Keratinocyte (primary cell): ENCODE measurements at regions not wholly inside any gene's neighbourhood (a gene's known extent, or its start where the extent isn't known, plus 50 kb on each side); places are given as distances from the start of the nearest gene placed in this dataset.

Experiments
- DNase-seq: peaks from one replicate; pipeline ENCODE4 v3.0.0-alpha.2; 2011; ENCODE audit warnings: low read depth, missing footprints, low spot score
- FAIRE-seq: peaks from 2 replicates; lab custom pipeline; 2011; peaks lifted over from hg19 to GRCh38; lab: Jason Lieb, UNC
- H2AFZ ChIP-seq: 2 replicates; pipeline ENCODE4 v1.6.0; 2012; ENCODE audit warnings: low read length, control low read depth, inconsistent platforms; ENCODE audit not compliant: control insufficient read depth
- H3K27ac ChIP-seq: 2 replicates; pipeline ENCODE4 v1.5.1; 2011; ENCODE audit warnings: low read length; ENCODE audit not compliant: control insufficient read depth, insufficient read depth
- H3K27me3 ChIP-seq: 3 replicates; pipeline ENCODE4 v1.6.0; 2011; ENCODE audit warnings: low read length; ENCODE audit not compliant: control insufficient read depth, insufficient read depth; ENCODE audit errors: extremely low read depth
- H3K36me3 ChIP-seq, 2 experiments: 2 replicates in 1 of 2; 3 replicates in 1 of 2; pipeline ENCODE4 v1.5.1; 2011; ENCODE audit warnings: low read length in 2 of 2, mild to moderate bottlenecking in 1 of 2; ENCODE audit not compliant: control insufficient read depth in 2 of 2, insufficient read depth in 2 of 2; ENCODE audit errors: extremely low read depth in 1 of 2
- H3K4me1 ChIP-seq: 3 replicates; pipeline ENCODE4 v1.5.1; 2011; ENCODE audit warnings: low read length; ENCODE audit not compliant: control insufficient read depth, insufficient read depth; ENCODE audit errors: extremely low read depth
- H3K4me2 ChIP-seq: 3 replicates; pipeline ENCODE4 v1.6.0; 2011; ENCODE audit warnings: low read depth, low read length; ENCODE audit not compliant: control insufficient read depth, insufficient read depth; ENCODE audit errors: extremely low read depth
- H3K4me3 ChIP-seq, 3 experiments: fragments of 200-600 bp in 1 of 3; sonication (generic) in 1 of 3; 2 replicates in 2 of 3; 3 replicates in 1 of 3; pipeline ENCODE4 v1.5.1; 2011 to 2016; ENCODE audit warnings: low read length in 3 of 3, mild to moderate bottlenecking in 3 of 3, control low read depth in 2 of 3, inconsistent platforms in 1 of 3, low read depth in 1 of 3, mixed read lengths in 1 of 3, mixed run types in 1 of 3, moderate library complexity in 1 of 3; ENCODE audit not compliant: control insufficient read depth in 2 of 3, insufficient read depth in 2 of 3; ENCODE audit errors: extremely low read depth in 1 of 3
- H3K79me2 ChIP-seq: 2 replicates; pipeline ENCODE4 v1.6.0; 2012; ENCODE audit warnings: low read length; ENCODE audit not compliant: control insufficient read depth, insufficient read depth
- H3K9ac ChIP-seq: 3 replicates; pipeline ENCODE4 v1.6.0; 2011; ENCODE audit warnings: low read length; ENCODE audit not compliant: control insufficient read depth, insufficient read depth; ENCODE audit errors: extremely low read depth
- H3K9me1 ChIP-seq: 3 replicates; pipeline ENCODE4 v1.6.0; 2011; ENCODE audit warnings: low read length; ENCODE audit not compliant: control insufficient read depth, insufficient read depth; ENCODE audit errors: extremely low read depth
- H3K9me3 ChIP-seq: 2 replicates; pipeline ENCODE4 v1.5.1; 2012; ENCODE audit warnings: low read depth, low read length; ENCODE audit not compliant: control insufficient read depth
- H4K20me1 ChIP-seq: 3 replicates; pipeline ENCODE4 v1.6.0; 2011; ENCODE audit warnings: low read length; ENCODE audit not compliant: control insufficient read depth, insufficient read depth; ENCODE audit errors: extremely low read depth
- CTCF ChIP-seq, 3 experiments: IDR thresholded peaks in 1 of 3; conservative IDR thresholded peaks in 1 of 3; optimal IDR thresholded peaks in 1 of 3; 2 replicates in 2 of 3; 3 replicates in 1 of 3; pipeline versions ENCODE3 to v1.5.1; 2011; ENCODE audit warnings: low read length in 3 of 3, mild to moderate bottlenecking in 3 of 3, moderate library complexity in 2 of 3, control low read depth in 1 of 3, inconsistent platforms in 1 of 3; ENCODE audit not compliant: insufficient read depth in 2 of 3; ENCODE audit errors: extremely low read depth in 1 of 3
- EZH2 ChIP-seq: IDR thresholded peaks from one replicate; pipeline ENCODE4 v1.6.1; 2012; ENCODE audit warnings: inconsistent platforms, mild to moderate bottlenecking, low read length, moderate library complexity
- dilution Hi-C: fragments of 300-500 bp; cut with MboI; formaldehyde crosslinking; loops from one replicate; pipeline ENCODE4 v1.7.0; 2020; ENCODE audit warnings: low sequenced_read_pairs; ENCODE audit not compliant: extremely low pct_ligation_motif_present

GRCh38 chr13:107275312-107275711, 707.4 kb upstream of the ARGLU1 start:
- H3K4me2 ChIP-seq, result no peak overlapping the region
- H3K9me1 ChIP-seq, result no peaks in the 10 kb centered on the region
- TF ChIP-seq EZH2 (no peak), CTCF (optimal IDR thresholded peaks at IDR 0.05 in 1 of 3, IDR thresholded peaks at IDR 0.05 in 1 of 3, conservative IDR thresholded peaks at IDR 0.05 in 1 of 3; ENCODE audit: extremely low read depth in 1 of 3, insufficient read depth in 2 of 3, low read length in 3 of 3) (no peak)
- no peaks in the 10 kb centered on the region for H3K4me1 ChIP-seq
- H3K4me3 ChIP-seq, result no peak overlapping the region
- no peaks in the 10 kb centered on the region for H3K36me3 ChIP-seq
- no peak overlapping the region for H2AFZ ChIP-seq
- dilution Hi-C loops, result no loop called here
- no peaks in the 10 kb centered on the region for H3K27me3 ChIP-seq
- no peak overlapping the region for H3K9ac ChIP-seq
- no peaks in the 10 kb centered on the region for H3K9me3 ChIP-seq
- no peak overlapping the region for H3K27ac ChIP-seq
- no peak for FAIRE-seq
- H3K79me2 ChIP-seq, result no peaks in the 10 kb centered on the region
- no peaks in the 10 kb centered on the region for H4K20me1 ChIP-seq
- DNase-seq, result no peak

DNA sequence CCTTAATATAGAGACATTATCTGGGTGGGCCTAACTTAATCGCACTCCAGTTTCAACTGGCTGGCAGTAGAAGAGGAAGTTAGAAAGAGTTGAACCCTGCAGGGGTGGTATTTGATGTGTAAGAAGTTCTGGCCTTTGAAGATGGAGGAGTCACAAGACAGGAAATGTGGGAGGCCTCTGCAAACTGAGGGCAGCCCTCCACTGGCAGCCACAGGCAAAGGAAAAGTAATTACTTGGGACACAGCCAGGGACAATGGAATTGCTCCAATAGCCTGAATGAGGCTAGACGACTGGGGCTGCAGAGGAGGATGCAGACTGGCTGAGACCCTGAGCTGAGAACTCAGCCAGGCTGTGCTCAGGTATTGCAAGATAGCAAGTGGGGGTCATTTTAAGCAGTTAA, 703.3 kb upstream of the ARGLU1 start:
- no peak for FAIRE-seq
- no peak overlapping the region for H3K4me2 ChIP-seq
- H3K9me1 ChIP-seq, result no peaks in the 10 kb centered on the region
- H3K27ac ChIP-seq, result no peak overlapping the region
- no peak overlapping the region for H3K4me3 ChIP-seq
- no peak overlapping the region for H2AFZ ChIP-seq
- H3K27me3 ChIP-seq, result no peaks in the 10 kb centered on the region
- no peaks in the 10 kb centered on the region for H3K79me2 ChIP-seq
- no peak for DNase-seq
- H3K36me3 ChIP-seq, result no peaks in the 10 kb centered on the region
- no peak for TF ChIP-seq CTCF (optimal IDR thresholded peaks at IDR 0.05 in 1 of 3, IDR thresholded peaks at IDR 0.05 in 1 of 3, conservative IDR thresholded peaks at IDR 0.05 in 1 of 3; ENCODE audit: extremely low read depth in 1 of 3, insufficient read depth in 2 of 3, low read length in 3 of 3)
- no peak for TF ChIP-seq EZH2
- H4K20me1 ChIP-seq, result no peaks in the 10 kb centered on the region
- H3K4me1 ChIP-seq, result no peaks in the 10 kb centered on the region
- dilution Hi-C loops, result no loop called here
- no peaks in the 10 kb centered on the region for H3K9me3 ChIP-seq
- no peak overlapping the region for H3K9ac ChIP-seq
